ENCODE measurements at regions not wholly inside any gene's neighbourhood (a gene's known extent, or its start where the extent isn't known, plus 50 kb on each side); places are given as distances from the start of the nearest gene placed in this dataset.
A peak's percentile ranks its signal among the peaks of the same experiment; 100 is the strongest.

DNA sequence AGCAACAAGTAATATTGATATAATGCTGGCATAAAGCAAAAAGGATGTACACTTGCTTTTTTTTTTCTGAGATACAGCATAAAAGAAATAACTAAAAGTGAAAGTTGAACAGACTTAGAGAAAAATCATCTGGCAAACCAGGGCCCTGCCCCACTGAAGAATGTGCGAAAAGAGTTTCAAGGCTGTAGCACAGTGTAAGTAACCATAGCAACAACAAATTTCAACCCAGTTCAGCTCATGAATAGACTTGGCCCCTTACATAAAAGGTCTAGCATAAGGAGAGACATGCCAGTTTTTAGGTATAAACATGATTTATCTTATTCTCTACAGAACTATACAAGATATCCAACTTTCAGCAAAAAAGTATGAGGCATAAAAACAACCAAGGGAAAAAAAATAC is 113.7 kb upstream of the GYPC start:
- H3K27me3 ChIP-seq (ENCODE audit: control insufficient read depth, insufficient read depth, low read length) = no peaks in the 10 kb centered on the region
- intact Hi-C loops (cut with DNase I) = no loop called here
- H3K36me3 ChIP-seq (ENCODE audit: control insufficient read depth in 2 of 3, insufficient read depth in 3 of 3, low read length in 3 of 3) = no peaks in the 10 kb centered on the region
- TF ChIP-seq, protein P1, sequence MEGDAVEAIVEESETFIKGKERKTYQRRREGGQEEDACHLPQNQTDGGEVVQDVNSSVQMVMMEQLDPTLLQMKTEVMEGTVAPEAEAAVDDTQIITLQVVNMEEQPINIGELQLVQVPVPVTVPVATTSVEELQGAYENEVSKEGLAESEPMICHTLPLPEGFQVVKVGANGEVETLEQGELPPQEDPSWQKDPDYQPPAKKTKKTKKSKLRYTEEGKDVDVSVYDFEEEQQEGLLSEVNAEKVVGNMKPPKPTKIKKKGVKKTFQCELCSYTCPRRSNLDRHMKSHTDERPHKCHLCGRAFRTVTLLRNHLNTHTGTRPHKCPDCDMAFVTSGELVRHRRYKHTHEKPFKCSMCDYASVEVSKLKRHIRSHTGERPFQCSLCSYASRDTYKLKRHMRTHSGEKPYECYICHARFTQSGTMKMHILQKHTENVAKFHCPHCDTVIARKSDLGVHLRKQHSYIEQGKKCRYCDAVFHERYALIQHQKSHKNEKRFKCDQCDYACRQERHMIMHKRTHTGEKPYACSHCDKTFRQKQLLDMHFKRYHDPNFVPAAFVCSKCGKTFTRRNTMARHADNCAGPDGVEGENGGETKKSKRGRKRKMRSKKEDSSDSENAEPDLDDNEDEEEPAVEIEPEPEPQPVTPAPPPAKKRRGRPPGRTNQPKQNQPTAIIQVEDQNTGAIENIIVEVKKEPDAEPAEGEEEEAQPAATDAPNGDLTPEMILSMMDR (IDR thresholded peaks at IDR 0.05; ENCODE audit: borderline replicate concordance, extremely low read depth, insufficient read depth) = no peak
- FAIRE-seq = no peak
- no peak overlapping the region for H3K27ac ChIP-seq (ENCODE audit: low read depth in 2 of 2, low read length in 2 of 2)
- H3K9me3 ChIP-seq (ENCODE audit: control insufficient read depth in 2 of 3, insufficient read depth in 1 of 3, low read length in 3 of 3) = peaks cover 0 to 7% (median 2%) of the 10 kb centered on the region in 3 donors
- no peak overlapping the region for H3K9ac ChIP-seq (ENCODE audit: low read length in 3 of 3)
- H3K4me3 ChIP-seq (ENCODE audit: low read length in 3 of 3) = no peak overlapping the region
- no peaks in the 10 kb centered on the region for H3K4me1 ChIP-seq (ENCODE audit: control insufficient read depth in 2 of 3, insufficient read depth in 2 of 3, low read depth in 1 of 3, low read length in 3 of 3)
- no peak for DNase-seq

DNA sequence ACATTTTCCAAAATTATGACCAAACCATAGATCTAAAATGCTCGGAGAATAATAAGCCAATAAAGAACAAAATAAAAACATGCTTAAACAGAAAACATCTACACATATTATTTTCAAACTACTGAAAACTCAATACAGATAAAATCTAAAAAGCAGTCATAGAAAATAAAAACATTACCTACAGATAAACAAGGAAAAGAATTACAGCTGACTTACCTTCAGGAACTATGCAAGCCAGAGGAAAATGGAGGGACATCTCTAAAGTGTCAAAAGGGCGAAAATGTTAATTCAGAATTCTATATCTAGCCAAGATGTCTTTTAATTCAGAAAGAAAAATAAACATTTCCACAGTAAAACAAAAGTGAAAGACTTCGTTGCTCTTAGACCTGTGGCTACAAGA is 112.9 kb upstream of the GYPC start:
- no peak overlapping the region for H3K27ac ChIP-seq (ENCODE audit: low read depth in 2 of 2, low read length in 2 of 2)
- H3K36me3 ChIP-seq (ENCODE audit: control insufficient read depth in 2 of 3, insufficient read depth in 3 of 3, low read length in 3 of 3) = no peaks in the 10 kb centered on the region
- peaks cover 0 to 7% (median 2%) of the 10 kb centered on the region in 3 donors for H3K9me3 ChIP-seq (ENCODE audit: control insufficient read depth in 2 of 3, insufficient read depth in 1 of 3, low read length in 3 of 3)
- TF ChIP-seq, protein P1 (IDR thresholded peaks at IDR 0.05; ENCODE audit: borderline replicate concordance, extremely low read depth, insufficient read depth) = no peak
- H3K27me3 ChIP-seq (ENCODE audit: control insufficient read depth, insufficient read depth, low read length) = no peaks in the 10 kb centered on the region
- FAIRE-seq (no peak), DNase-seq (peak in 1 of 5 donors; percentile 7)
- H3K4me1 ChIP-seq (ENCODE audit: control insufficient read depth in 2 of 3, insufficient read depth in 2 of 3, low read depth in 1 of 3, low read length in 3 of 3) = no peaks in the 10 kb centered on the region
- intact Hi-C loops (cut with DNase I) = no loop called here
- H3K9ac ChIP-seq (ENCODE audit: low read length in 3 of 3) = no peak overlapping the region
- no peak overlapping the region for H3K4me3 ChIP-seq (ENCODE audit: low read length in 3 of 3)

DNA sequence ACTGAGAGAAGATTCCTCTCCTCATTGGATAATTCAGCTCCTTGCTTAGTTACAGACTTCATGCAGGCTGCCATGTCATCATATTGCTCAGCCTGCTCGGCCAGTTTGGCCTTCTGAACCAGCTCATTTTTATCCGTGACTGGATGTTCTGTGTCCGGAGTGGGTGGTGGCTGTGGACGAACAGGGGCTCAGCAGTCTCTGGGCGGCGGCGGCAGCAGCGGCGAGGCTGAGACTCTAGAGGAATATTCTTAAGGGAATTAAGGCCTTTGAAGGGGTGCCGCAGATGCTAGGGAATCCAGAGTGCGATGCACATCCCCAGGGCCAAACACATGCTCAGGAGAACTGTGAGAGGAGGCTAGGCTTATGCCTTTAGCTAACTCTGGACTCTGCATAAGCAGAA is 97.9 kb upstream of the GYPC start:
- H3K36me3 ChIP-seq (ENCODE audit: control insufficient read depth in 2 of 3, insufficient read depth in 3 of 3, low read length in 3 of 3) = no peaks in the 10 kb centered on the region
- H3K27me3 ChIP-seq (ENCODE audit: control insufficient read depth, insufficient read depth, low read length) = no peaks in the 10 kb centered on the region
- DNase-seq = no peak
- no peak overlapping the region for H3K9ac ChIP-seq (ENCODE audit: low read length in 3 of 3)
- no peak overlapping the region for H3K4me3 ChIP-seq (ENCODE audit: low read length in 3 of 3)
- peaks cover 0 to 7% (median 0%) of the 10 kb centered on the region in 3 donors for H3K9me3 ChIP-seq (ENCODE audit: control insufficient read depth in 2 of 3, insufficient read depth in 1 of 3, low read length in 3 of 3)
- TF ChIP-seq, protein P1 (IDR thresholded peaks at IDR 0.05; ENCODE audit: borderline replicate concordance, extremely low read depth, insufficient read depth) = no peak
- H3K27ac ChIP-seq (ENCODE audit: low read depth in 2 of 2, low read length in 2 of 2) = no peak overlapping the region
- no peaks in the 10 kb centered on the region for H3K4me1 ChIP-seq (ENCODE audit: control insufficient read depth in 2 of 3, insufficient read depth in 2 of 3, low read depth in 1 of 3, low read length in 3 of 3)
- FAIRE-seq = no peak
- intact Hi-C loops (cut with DNase I) = no loop called here

GRCh38 chr2:126568734-126569133 is 87.2 kb upstream of the GYPC start:
- TF ChIP-seq, protein P1 (IDR thresholded peaks at IDR 0.05; ENCODE audit: borderline replicate concordance, extremely low read depth, insufficient read depth) = no peak
- no peak for DNase-seq
- H3K36me3 ChIP-seq (ENCODE audit: control insufficient read depth in 2 of 3, insufficient read depth in 3 of 3, low read length in 3 of 3) = no peaks in the 10 kb centered on the region
- no peak for FAIRE-seq
- no peak overlapping the region for H3K9ac ChIP-seq (ENCODE audit: low read length in 3 of 3)
- no peaks in the 10 kb centered on the region for H3K4me1 ChIP-seq (ENCODE audit: control insufficient read depth in 2 of 3, insufficient read depth in 2 of 3, low read depth in 1 of 3, low read length in 3 of 3)
- H3K27ac ChIP-seq (ENCODE audit: low read depth in 2 of 2, low read length in 2 of 2) = no peak overlapping the region
- no peaks in the 10 kb centered on the region for H3K9me3 ChIP-seq (ENCODE audit: control insufficient read depth in 2 of 3, insufficient read depth in 1 of 3, low read length in 3 of 3)
- H3K4me3 ChIP-seq (ENCODE audit: low read length in 3 of 3) = no peak overlapping the region
- no peaks in the 10 kb centered on the region for H3K27me3 ChIP-seq (ENCODE audit: control insufficient read depth, insufficient read depth, low read length)
- intact Hi-C loops (cut with DNase I) = no loop called here
